Natural killer cell treated with Interleukin-12 subunit alpha and Interleukin-12 subunit beta and Interleukin-15 and Interleukin-18, amount 100 ng/mL, for 72 hours (primary cell): ENCODE measurements at regions not wholly inside any gene's neighbourhood (a gene's known extent, or its start where the extent isn't known, plus 50 kb on each side); places are given as distances from the start of the nearest gene placed in this dataset.

Source experiments
- ATAC-seq, 2 donors: fragments of 150-1000 bp; cut with Tn5 transposase in 1 of 2; sonication (Bioruptor Pico), chemical (Tn5 transposase) in 1 of 2; 2 replicates each; pipeline ENCODE4 v1.10.0; 2021
- DNase-seq: peaks from one replicate; pipeline ENCODE4 v3.0.0; 2022; ENCODE audit warnings: low spot score
- H3K27ac Mint-ChIP-seq, 2 donors: 1 replicate in 1 of 2; 2 replicates in 1 of 2; pipeline ENCODE4 v1.8.0; 2022; ENCODE audit warnings: mixed read lengths in 2 of 2, mild to moderate bottlenecking in 1 of 2, moderate library complexity in 1 of 2
- H3K27me3 Mint-ChIP-seq, 2 donors: 1 replicate in 1 of 2; 2 replicates in 1 of 2; pipeline ENCODE4 v1.8.0; 2022; ENCODE audit warnings: mixed read lengths in 2 of 2
- H3K36me3 Mint-ChIP-seq: one replicate; pipeline ENCODE4 v1.8.0; 2022; ENCODE audit warnings: mixed read lengths
- H3K4me1 Mint-ChIP-seq, 2 donors: 1 replicate in 1 of 2; 2 replicates in 1 of 2; pipeline ENCODE4 v1.8.0; 2022; ENCODE audit warnings: low read depth in 2 of 2, mixed read lengths in 2 of 2, mild to moderate bottlenecking in 1 of 2
- H3K4me3 Mint-ChIP-seq: one replicate; pipeline ENCODE4 v1.8.0; 2022; ENCODE audit warnings: mixed read lengths
- H3K9me3 Mint-ChIP-seq: 2 replicates; pipeline ENCODE4 v1.8.0; 2022; ENCODE audit warnings: mixed read lengths

GRCh38 chr18:68445668-68446426 is 269.1 kb downstream of the TMX3 start:
- Mint-ChIP-seq H3K36me3 (no peaks in the 10 kb centered on the region), H3K9me3 (peaks cover 14% of the 10 kb centered on the region), H3K4me3 (no peak overlapping the region), H3K27ac (no peak overlapping the region), H3K27me3 (no peaks in the 10 kb centered on the region), H3K4me1 (no peaks in the 10 kb centered on the region)
- ATAC-seq (no peak), DNase-seq (no peak)

GRCh38 chr18:68445136-68445535 is 269.8 kb downstream of the TMX3 start:
- H3K36me3 Mint-ChIP-seq = no peaks in the 10 kb centered on the region

DNA sequence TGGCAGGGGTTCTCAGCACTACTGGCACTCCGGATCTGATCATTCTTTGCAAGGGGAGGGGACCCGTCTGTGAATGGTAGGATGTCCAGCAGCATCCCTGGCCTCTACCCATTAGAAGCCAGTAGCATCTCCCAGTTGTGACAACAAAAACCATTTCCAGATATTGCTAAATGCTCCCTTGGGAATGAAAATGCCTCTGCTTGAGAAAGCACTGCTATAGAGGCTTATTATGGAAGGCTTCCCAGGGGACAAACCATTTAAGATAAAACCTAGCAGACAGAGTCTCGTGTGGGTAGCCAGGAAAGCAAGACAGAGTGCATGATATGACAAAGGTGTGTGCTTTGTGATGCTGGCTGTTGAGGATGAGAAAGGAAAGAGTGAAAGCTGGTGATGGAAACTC is 273.7 kb downstream of the TMX3 start:
- peaks cover 12% of the 10 kb centered on the region for H3K9me3 Mint-ChIP-seq
- no peak for ATAC-seq
- H3K27me3 Mint-ChIP-seq = no peaks in the 10 kb centered on the region
- H3K4me1 Mint-ChIP-seq = peaks cover 2 to 4% of the 10 kb centered on the region in 2 donors
- H3K4me3 Mint-ChIP-seq = no peak overlapping the region
- DNase-seq = no peak
- H3K27ac Mint-ChIP-seq = no peak overlapping the region
- no peaks in the 10 kb centered on the region for H3K36me3 Mint-ChIP-seq

More at GRCh38 chr18:68445136-68445535, 269.8 kb downstream of the TMX3 start:
- DNase-seq (no peak), ATAC-seq (no peak)
- H3K9me3 Mint-ChIP-seq = peaks cover 13% of the 10 kb centered on the region
- no peak overlapping the region for H3K4me3 Mint-ChIP-seq
- no peak overlapping the region for H3K27ac Mint-ChIP-seq
- no peaks in the 10 kb centered on the region for H3K27me3 Mint-ChIP-seq
- H3K4me1 Mint-ChIP-seq = no peaks in the 10 kb centered on the region

DNA sequence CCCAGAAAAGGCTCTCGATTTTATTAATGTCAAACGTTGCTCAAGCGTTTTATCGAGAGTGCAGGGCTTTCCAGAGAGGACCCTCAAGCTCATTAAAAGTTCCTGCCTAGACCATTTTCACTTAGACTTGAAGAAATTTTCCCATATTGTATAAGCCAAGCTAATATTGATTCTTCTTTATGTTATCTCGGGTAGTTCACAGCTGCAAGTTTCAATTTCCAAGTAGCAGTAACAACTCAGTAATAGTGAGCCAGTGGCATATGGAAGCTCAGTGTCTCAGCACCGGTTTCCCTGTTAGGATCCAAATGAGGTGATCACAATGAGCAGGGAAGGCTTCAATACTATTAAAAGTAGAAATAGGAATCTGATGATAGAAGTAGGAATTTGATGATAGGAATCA is 274.5 kb downstream of the TMX3 start:
- Mint-ChIP-seq H3K9me3 (peaks cover 13% of the 10 kb centered on the region), H3K27ac (no peak overlapping the region), H3K4me3 (no peak overlapping the region), H3K36me3 (no peaks in the 10 kb centered on the region), H3K4me1 (peaks cover 3 to 5% of the 10 kb centered on the region in 2 donors), H3K27me3 (no peaks in the 10 kb centered on the region)
- DNase-seq (no peak), ATAC-seq (no peak)

- H3K4me1 Mint-ChIP-seq = peaks cover 3 to 5% of the 10 kb centered on the region in 2 donors
- ATAC-seq = no peak
- H3K4me3 Mint-ChIP-seq = no peak overlapping the region
- no peaks in the 10 kb centered on the region for H3K27me3 Mint-ChIP-seq
- peaks cover 12% of the 10 kb centered on the region for H3K9me3 Mint-ChIP-seq
- no peak for DNase-seq
- H3K27ac Mint-ChIP-seq = no peak overlapping the region
- no peaks in the 10 kb centered on the region for H3K36me3 Mint-ChIP-seq
Measured at GRCh38 chr18:68439642-68440041, 275.3 kb downstream of the TMX3 start.

DNA sequence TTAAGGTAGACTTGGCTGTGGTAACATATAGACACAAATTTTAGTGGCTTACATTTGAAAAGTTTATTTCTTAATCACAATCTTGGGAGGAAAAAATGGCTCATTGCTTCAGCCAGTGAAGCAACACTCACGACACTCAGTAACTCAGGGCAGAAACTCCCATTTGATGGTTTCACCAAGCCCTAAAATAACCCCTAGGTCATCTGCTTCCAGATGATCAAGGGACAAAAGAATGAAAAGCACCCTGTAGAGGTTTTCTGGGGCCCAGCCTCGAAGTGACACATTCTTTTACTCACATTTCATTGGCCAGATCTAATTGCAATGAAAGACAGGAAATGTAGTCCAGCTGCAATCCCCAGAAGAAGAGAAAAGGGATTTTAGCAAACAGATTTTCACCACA is 275.9 kb downstream of the TMX3 start:
- no peak overlapping the region for H3K27ac Mint-ChIP-seq
- H3K4me3 Mint-ChIP-seq = no peak overlapping the region
- no peaks in the 10 kb centered on the region for H3K27me3 Mint-ChIP-seq
- H3K9me3 Mint-ChIP-seq = peaks cover 8% of the 10 kb centered on the region
- H3K36me3 Mint-ChIP-seq = no peaks in the 10 kb centered on the region
- ATAC-seq (no peak), DNase-seq (no peak)
- H3K4me1 Mint-ChIP-seq = peaks cover 3 to 5% of the 10 kb centered on the region in 2 donors

GRCh38 chr18:68438536-68438935 is 276.4 kb downstream of the TMX3 start:
- Mint-ChIP-seq H3K4me3 (no peak overlapping the region), H3K36me3 (no peaks in the 10 kb centered on the region), H3K9me3 (peaks cover 8% of the 10 kb centered on the region), H3K27ac (no peak overlapping the region), H3K4me1 (peaks cover 3 to 5% of the 10 kb centered on the region in 2 donors), H3K27me3 (no peaks in the 10 kb centered on the region)
- ATAC-seq = no peak
- DNase-seq = no peak

GRCh38 chr18:68436485-68436884 is 278.4 kb downstream of the TMX3 start:
- Mint-ChIP-seq H3K27me3 (no peaks in the 10 kb centered on the region), H3K36me3 (no peaks in the 10 kb centered on the region), H3K27ac (no peak overlapping the region), H3K9me3 (peaks cover 11% of the 10 kb centered on the region), H3K4me1 (peaks cover 3 to 5% of the 10 kb centered on the region in 2 donors), H3K4me3 (no peak overlapping the region)
- DNase-seq (no peak), ATAC-seq (no peak)

- Mint-ChIP-seq H3K27ac (no peak overlapping the region), H3K4me3 (no peak overlapping the region), H3K9me3 (peaks cover 11% of the 10 kb centered on the region), H3K27me3 (no peaks in the 10 kb centered on the region), H3K4me1 (peaks cover 3 to 5% of the 10 kb centered on the region in 2 donors), H3K36me3 (no peaks in the 10 kb centered on the region)
- no peak for ATAC-seq
- DNase-seq = no peak
Measured at GRCh38 chr18:68435581-68435980, 279.3 kb downstream of the TMX3 start.

DNA sequence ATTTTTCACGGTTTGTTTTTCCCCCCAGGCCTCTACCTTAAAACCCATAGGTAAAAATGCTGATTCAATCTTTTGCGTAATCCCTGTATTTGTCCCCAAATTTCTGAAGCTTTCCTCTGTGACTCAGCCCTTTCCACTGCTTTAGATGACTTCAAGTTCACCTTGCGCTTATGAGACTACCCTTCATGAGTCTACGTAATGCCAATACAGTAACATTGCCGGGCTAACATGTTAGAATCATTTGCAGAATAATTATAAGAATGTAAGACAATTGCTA is 283.0 kb downstream of the TMX3 start:
- Mint-ChIP-seq H3K27me3 (no peaks in the 10 kb centered on the region), H3K9me3 (peaks cover 10% of the 10 kb centered on the region), H3K36me3 (no peaks in the 10 kb centered on the region), H3K4me1 (peaks cover 3 to 5% of the 10 kb centered on the region in 2 donors), H3K4me3 (no peak overlapping the region), H3K27ac (no peak overlapping the region)
- no peak for ATAC-seq
- no peak for DNase-seq

DNA sequence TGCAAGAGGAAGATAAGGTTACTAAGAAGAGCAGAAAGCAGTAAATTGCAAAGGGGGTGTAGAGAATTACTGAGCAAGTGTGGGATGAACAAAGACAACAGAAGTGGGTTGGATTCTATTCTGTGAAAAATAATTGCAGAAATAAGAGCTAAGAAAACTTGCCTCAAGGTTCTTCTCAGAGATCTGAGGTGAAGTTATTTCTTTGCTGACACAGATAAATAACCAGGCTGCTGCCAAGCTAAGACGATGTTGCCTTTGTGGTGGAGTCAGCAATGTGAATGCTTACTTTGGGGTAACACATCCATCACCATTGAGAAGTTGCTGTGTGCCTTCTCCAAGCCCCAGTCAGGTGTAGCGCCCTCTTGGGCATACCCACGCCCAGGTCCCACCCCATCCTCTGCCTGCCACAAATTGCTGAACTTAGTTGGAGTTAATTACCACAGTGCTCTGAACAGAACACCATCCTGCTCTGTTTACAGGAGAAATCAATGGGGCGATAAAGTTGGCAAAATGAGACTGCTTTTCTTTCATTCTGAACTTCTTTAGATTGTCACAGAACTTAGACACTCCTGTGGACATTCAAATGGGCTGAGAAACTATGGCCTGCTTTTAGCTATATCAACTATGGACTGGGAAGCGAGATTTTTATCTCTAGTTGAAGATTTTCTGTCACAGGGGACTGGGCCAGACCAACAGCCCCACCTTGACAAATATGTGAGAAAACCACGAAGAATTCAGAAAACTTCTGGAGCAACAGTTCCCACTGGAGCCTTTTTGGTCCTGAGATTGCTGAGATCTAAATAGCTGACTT is 283.6 kb downstream of the TMX3 start:
- H3K27ac Mint-ChIP-seq = no peak overlapping the region
- no peak for ATAC-seq
- H3K36me3 Mint-ChIP-seq = no peaks in the 10 kb centered on the region
- no peaks in the 10 kb centered on the region for H3K27me3 Mint-ChIP-seq
- DNase-seq = no peak
- H3K9me3 Mint-ChIP-seq = peaks cover 8% of the 10 kb centered on the region
- no peak overlapping the region for H3K4me3 Mint-ChIP-seq
- H3K4me1 Mint-ChIP-seq = peaks cover 2% of the 10 kb centered on the region in 2 donors

- H3K4me1 Mint-ChIP-seq = no peaks in the 10 kb centered on the region
- H3K27ac Mint-ChIP-seq = no peak overlapping the region
- peaks cover 6% of the 10 kb centered on the region for H3K9me3 Mint-ChIP-seq
- H3K27me3 Mint-ChIP-seq = no peaks in the 10 kb centered on the region
- no peak overlapping the region for H3K4me3 Mint-ChIP-seq
- ATAC-seq (no peak), DNase-seq (no peak)
- H3K36me3 Mint-ChIP-seq = no peaks in the 10 kb centered on the region
Measured at GRCh38 chr18:68429841-68430240, 285.1 kb downstream of the TMX3 start.

DNA sequence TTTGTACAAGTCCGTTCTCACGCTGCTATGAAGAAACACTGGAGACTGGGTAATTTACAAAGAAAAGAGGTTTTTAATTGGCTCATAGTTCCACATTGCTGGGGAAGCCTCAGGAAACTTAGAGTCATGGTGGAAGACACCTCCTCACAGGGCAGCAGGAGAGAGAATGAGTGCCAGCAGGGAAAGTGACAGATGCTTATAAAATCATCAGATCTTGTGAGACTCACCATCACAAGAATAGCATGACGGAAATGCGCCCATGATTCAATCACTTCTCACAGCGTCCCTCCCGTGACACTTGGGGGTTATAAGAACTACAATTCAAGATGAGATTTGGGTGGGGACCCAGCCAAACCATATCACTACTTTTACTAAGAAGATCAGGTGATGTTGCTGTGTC is 285.8 kb downstream of the TMX3 start:
- Mint-ChIP-seq H3K4me3 (no peak overlapping the region), H3K9me3 (peaks cover 6% of the 10 kb centered on the region), H3K36me3 (no peaks in the 10 kb centered on the region), H3K27ac (no peak overlapping the region), H3K4me1 (no peaks in the 10 kb centered on the region), H3K27me3 (no peaks in the 10 kb centered on the region)
- DNase-seq (no peak), ATAC-seq (no peak)

GRCh38 chr18:68428661-68429060 is 286.2 kb downstream of the TMX3 start:
- H3K36me3 Mint-ChIP-seq = no peaks in the 10 kb centered on the region
- H3K9me3 Mint-ChIP-seq = peaks cover 6% of the 10 kb centered on the region
- H3K4me3 Mint-ChIP-seq = no peak overlapping the region
- no peaks in the 10 kb centered on the region for H3K4me1 Mint-ChIP-seq
- no peaks in the 10 kb centered on the region for H3K27me3 Mint-ChIP-seq
- DNase-seq (no peak), ATAC-seq (no peak)
- H3K27ac Mint-ChIP-seq = no peak overlapping the region
